Caco-2 (cell line): ENCODE measurements at regions not wholly inside any gene's neighbourhood (a gene's known extent, or its start where the extent isn't known, plus 50 kb on each side); places are given as distances from the start of the nearest gene placed in this dataset.

Source experiments
- BruUV-seq: library from RNA; stranded (reverse); fragments of 400-500 nt; replicated peaks from 2 replicates; lab custom pipeline; 2021; lab: Mats Ljungman, UMichigan
- CTCF ChIA-PET: fragments of 300-600 bp; sonication (Branson Sonifier 250); formaldehyde crosslinking; loops from one replicate; lab custom pipeline; 2022; ENCODE audit warnings: antibody characterized with exemption; lab: Charles Lee
- POLR2A ChIA-PET: fragments of 300-600 bp; sonication (Branson Sonifier 250); formaldehyde crosslinking; loops from one replicate; lab custom pipeline; 2022; ENCODE audit warnings: antibody characterized with exemption; lab: Charles Lee
- DNase-seq, 2 experiments: peaks; one replicate each; pipeline versions ENCODE4 v3.0.0 to v3.0.0-alpha.2; 2020 to 2022
- H3K27me3 ChIP-seq: replicated peaks from 2 replicates; pipeline ENCODE4 v1.6.0; 2011; ENCODE audit warnings: low read length; ENCODE audit not compliant: control insufficient read depth, insufficient read depth
- H3K36me3 ChIP-seq: 2 replicates; pipeline ENCODE4 v1.5.1; 2011; ENCODE audit warnings: low read length; ENCODE audit not compliant: control insufficient read depth, insufficient read depth
- H3K4me1 ChIP-seq: fragments of 250-450 bp; sonication (Bioruptor Pico); 2 replicates; pipeline ENCODE4 v1.5.1; 2020; ENCODE audit warnings: mild to moderate bottlenecking
- H3K4me3 ChIP-seq: 2 replicates; pipeline ENCODE4 v1.5.1; 2011; ENCODE audit warnings: low read depth, mild to moderate bottlenecking, control low read depth, low read length
- H3K9me3 ChIP-seq: fragments of 250-450 bp; sonication (Bioruptor Pico); 2 replicates; pipeline ENCODE4 v1.5.1; 2020; ENCODE audit warnings: mild to moderate bottlenecking, moderate library complexity
- H3K27ac Mint-ChIP-seq: one replicate; pipeline ENCODE4 v1.8.0; 2022; ENCODE audit warnings: mixed read lengths; ENCODE audit not compliant: unreplicated experiment
- H3K27me3 Mint-ChIP-seq: one replicate; pipeline ENCODE4 v1.8.0; 2022; ENCODE audit warnings: mixed read lengths; ENCODE audit not compliant: insufficient read depth, unreplicated experiment
- H3K36me3 Mint-ChIP-seq: one replicate; pipeline ENCODE4 v1.8.0; 2022; ENCODE audit warnings: mild to moderate bottlenecking, mixed read lengths; ENCODE audit not compliant: insufficient read depth, unreplicated experiment
- H3K4me1 Mint-ChIP-seq: one replicate; pipeline ENCODE4 v1.8.0; 2022; ENCODE audit warnings: low read depth, mixed read lengths; ENCODE audit not compliant: unreplicated experiment
- H3K4me3 Mint-ChIP-seq: one replicate; pipeline ENCODE4 v1.8.0; 2022; ENCODE audit warnings: mild to moderate bottlenecking, moderate library complexity, mixed read lengths; ENCODE audit not compliant: unreplicated experiment
- H3K9me3 Mint-ChIP-seq: one replicate; pipeline ENCODE4 v1.8.0; 2022; ENCODE audit warnings: mixed read lengths; ENCODE audit not compliant: unreplicated experiment
- CTCF ChIP-seq, 2 experiments: fragments of 200-600 bp in 1 of 2; IDR thresholded peaks; 1 replicate in 1 of 2; 2 replicates in 1 of 2; pipeline versions ENCODE4 v1.5.1 to v1.8.0; 2011 to 2022; ENCODE audit warnings: antibody characterized with exemption in 1 of 2, control low read depth in 1 of 2, inconsistent platforms in 1 of 2, low read depth in 1 of 2, low read length in 1 of 2, mild to moderate bottlenecking in 1 of 2, moderate library complexity in 1 of 2; ENCODE audit not compliant: insufficient read depth in 1 of 2, severe bottlenecking in 1 of 2, unreplicated experiment in 1 of 2
- intact Hi-C: fragments of 100-400 bp; cut with micrococcal nuclease; formaldehyde crosslinking; loops from one replicate; pipeline ENCODE4 v1.10.0; 2022; ENCODE audit not compliant: unreplicated experiment

GRCh38 chr2:60603533-60604190 lies 50.2 kb upstream of the BCL11A start:
- no peaks in the 10 kb centered on the region for H3K9me3 ChIP-seq
- H3K27me3 ChIP-seq: no peaks in the 10 kb centered on the region
- Mint-ChIP-seq H3K9me3 (no peaks in the 10 kb centered on the region), H3K4me3 (no peak overlapping the region), H3K27ac (no peak overlapping the region), H3K27me3 (peaks cover 14% of the 10 kb centered on the region), H3K4me1 (no peaks in the 10 kb centered on the region), H3K36me3 (no peaks in the 10 kb centered on the region)
- no peaks in the 10 kb centered on the region for H3K4me1 ChIP-seq
- no peak for TF ChIP-seq CTCF (IDR thresholded peaks at IDR 0.05; ENCODE audit: insufficient read depth in 1 of 2, low read depth in 1 of 2, low read length in 1 of 2, severe bottlenecking in 1 of 2, unreplicated experiment in 1 of 2)
- CTCF ChIA-PET: interaction anchor here (0.9 kb wide), 1 partner anchor 39 kb away, joined by 3 read pairs; no protein-coding TSS in a partner anchor
- H3K4me3 ChIP-seq: no peak overlapping the region
- POLR2A ChIA-PET: no interaction called here
- BruUV-seq: no TSS peak
- no peak for DNase-seq
- no peaks in the 10 kb centered on the region for H3K36me3 ChIP-seq
- intact Hi-C loops: no loop called here

DNA sequence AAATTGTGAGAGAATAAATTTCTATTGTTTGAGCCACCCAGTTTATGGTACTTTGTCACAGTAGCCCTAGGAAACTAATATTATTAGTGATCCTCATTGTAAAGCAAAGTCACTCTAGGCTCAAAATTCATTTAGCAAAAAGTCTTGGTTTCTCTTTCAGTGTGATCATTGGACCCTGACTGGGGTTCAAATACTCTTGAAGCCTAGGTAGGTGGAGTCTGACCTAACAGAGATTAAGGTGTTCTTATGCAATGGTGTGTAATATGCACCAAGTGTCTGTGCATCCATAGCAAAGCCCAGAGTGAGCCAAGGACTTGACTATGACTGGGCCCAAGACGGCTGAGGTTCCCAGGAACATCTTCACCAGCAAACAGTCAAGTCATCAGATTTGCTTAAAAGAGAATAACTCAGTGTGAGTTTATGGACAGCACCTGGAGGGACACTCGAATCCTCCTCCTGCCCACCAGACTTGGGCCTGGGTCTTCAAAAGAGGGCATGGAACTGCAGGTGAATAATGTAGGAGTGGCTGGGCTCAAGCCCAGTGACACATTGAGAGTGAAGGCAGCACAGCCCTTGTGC lies 51.1 kb upstream of the BCL11A start:
- no TSS peak for BruUV-seq
- no peaks in the 10 kb centered on the region for H3K27me3 ChIP-seq
- no peak overlapping the region for H3K27ac Mint-ChIP-seq
- no peak overlapping the region for H3K4me3 Mint-ChIP-seq
- no peaks in the 10 kb centered on the region for H3K36me3 ChIP-seq
- no peaks in the 10 kb centered on the region for H3K9me3 ChIP-seq
- no peaks in the 10 kb centered on the region for H3K9me3 Mint-ChIP-seq
- H3K4me3 ChIP-seq: no peak overlapping the region
- no peak for TF ChIP-seq CTCF (IDR thresholded peaks at IDR 0.05; ENCODE audit: insufficient read depth in 1 of 2, low read depth in 1 of 2, low read length in 1 of 2, severe bottlenecking in 1 of 2, unreplicated experiment in 1 of 2)
- H3K4me1 ChIP-seq: no peaks in the 10 kb centered on the region
- H3K36me3 Mint-ChIP-seq: no peaks in the 10 kb centered on the region
- ChIA-PET CTCF (interaction anchor here (0.5 kb wide), 1 partner anchor 51 kb away, joined by 8 read pairs; no protein-coding TSS in a partner anchor), POLR2A (no interaction called here)
- DNase-seq: no peak
- H3K4me1 Mint-ChIP-seq: no peaks in the 10 kb centered on the region
- intact Hi-C loops: no loop called here
- peaks cover 13% of the 10 kb centered on the region for H3K27me3 Mint-ChIP-seq

GRCh38 chr2:60605866-60606265 lies 52.4 kb upstream of the BCL11A start:
- no peak for DNase-seq
- Histone ChIP-seq H3K9me3 (no peaks in the 10 kb centered on the region), H3K27me3 (no peaks in the 10 kb centered on the region), H3K4me1 (no peaks in the 10 kb centered on the region), H3K4me3 (no peak overlapping the region), H3K36me3 (no peaks in the 10 kb centered on the region)
- POLR2A ChIA-PET: no interaction called here
- Mint-ChIP-seq H3K27ac (no peak overlapping the region), H3K4me3 (no peak overlapping the region), H3K27me3 (peaks cover 10% of the 10 kb centered on the region), H3K36me3 (no peaks in the 10 kb centered on the region), H3K9me3 (no peaks in the 10 kb centered on the region), H3K4me1 (no peaks in the 10 kb centered on the region)
- CTCF ChIA-PET: interaction anchor here (0.6 kb wide), 1 partner anchor 9 kb away, joined by 3 read pairs; no protein-coding TSS in a partner anchor
- TF ChIP-seq CTCF (IDR thresholded peaks at IDR 0.05; ENCODE audit: insufficient read depth in 1 of 2, low read depth in 1 of 2, low read length in 1 of 2, severe bottlenecking in 1 of 2, unreplicated experiment in 1 of 2): no peak
- BruUV-seq: no TSS peak
- intact Hi-C loops: no loop called here
